ENCODE measurements at regions not wholly inside any gene's neighbourhood (a gene's known extent, or its start where the extent isn't known, plus 50 kb on each side); places are given as distances from the start of the nearest gene placed in this dataset.

DNA sequence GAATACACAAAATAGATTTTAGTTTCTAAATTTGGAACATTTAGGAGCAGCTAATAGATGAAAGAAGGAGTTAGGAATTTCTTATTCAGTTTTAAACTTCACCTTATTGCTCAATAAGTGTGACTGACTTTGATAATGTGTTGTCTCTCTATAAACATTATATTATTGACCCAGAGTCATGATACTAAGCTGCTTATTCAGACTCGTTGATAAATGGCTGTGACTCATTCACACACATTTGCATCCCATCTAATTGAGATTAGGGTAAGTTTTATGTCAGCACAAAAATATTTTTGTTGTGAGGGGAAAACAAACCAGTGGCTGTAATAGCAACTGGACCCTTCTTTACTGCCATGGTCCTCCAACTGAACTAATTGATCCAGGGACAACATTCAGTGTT is 137.6 kb downstream of the GOLIM4 start:
- Histone ChIP-seq H3K27me3 (no peaks in the 10 kb centered on the region), H3K4me1 (no peaks in the 10 kb centered on the region), H3K36me3 (no peaks in the 10 kb centered on the region), H3K4me3 (no peak overlapping the region), H3K9me3 (no peaks in the 10 kb centered on the region), H3K27ac (no peak overlapping the region)
- TF ChIP-seq, protein P1, sequence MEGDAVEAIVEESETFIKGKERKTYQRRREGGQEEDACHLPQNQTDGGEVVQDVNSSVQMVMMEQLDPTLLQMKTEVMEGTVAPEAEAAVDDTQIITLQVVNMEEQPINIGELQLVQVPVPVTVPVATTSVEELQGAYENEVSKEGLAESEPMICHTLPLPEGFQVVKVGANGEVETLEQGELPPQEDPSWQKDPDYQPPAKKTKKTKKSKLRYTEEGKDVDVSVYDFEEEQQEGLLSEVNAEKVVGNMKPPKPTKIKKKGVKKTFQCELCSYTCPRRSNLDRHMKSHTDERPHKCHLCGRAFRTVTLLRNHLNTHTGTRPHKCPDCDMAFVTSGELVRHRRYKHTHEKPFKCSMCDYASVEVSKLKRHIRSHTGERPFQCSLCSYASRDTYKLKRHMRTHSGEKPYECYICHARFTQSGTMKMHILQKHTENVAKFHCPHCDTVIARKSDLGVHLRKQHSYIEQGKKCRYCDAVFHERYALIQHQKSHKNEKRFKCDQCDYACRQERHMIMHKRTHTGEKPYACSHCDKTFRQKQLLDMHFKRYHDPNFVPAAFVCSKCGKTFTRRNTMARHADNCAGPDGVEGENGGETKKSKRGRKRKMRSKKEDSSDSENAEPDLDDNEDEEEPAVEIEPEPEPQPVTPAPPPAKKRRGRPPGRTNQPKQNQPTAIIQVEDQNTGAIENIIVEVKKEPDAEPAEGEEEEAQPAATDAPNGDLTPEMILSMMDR (IDR thresholded peaks at IDR 0.05), result no peak
- DNase-seq (no peak), FAIRE-seq (no peak), ATAC-seq (no peak)
- 15 to 23% methylated on average over 1 of the region's 1 CpG for WGBS, 2 donors
- intact Hi-C loops (cut with DNase I), result no loop called here

DNA sequence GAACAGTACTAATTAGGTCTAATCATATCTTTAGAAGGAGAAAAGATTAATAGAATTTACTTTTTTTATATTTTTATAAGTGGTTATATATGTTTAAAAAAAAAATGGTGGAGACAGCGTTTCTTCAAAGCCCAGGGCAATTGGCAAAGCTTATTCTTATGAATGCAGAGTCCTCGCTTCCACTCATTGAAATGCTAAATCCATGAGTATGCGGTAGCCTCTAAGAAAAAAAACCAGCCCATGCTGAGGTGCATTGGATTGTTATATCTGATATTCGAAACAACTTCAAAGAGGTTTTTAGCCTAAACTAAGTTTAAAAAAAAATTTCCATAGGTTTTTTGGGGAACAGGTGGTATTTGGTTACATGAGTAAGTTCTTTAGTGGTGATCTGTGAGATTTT is 142.8 kb downstream of the GOLIM4 start:
- intact Hi-C loops (cut with DNase I), result no loop called here
- Histone ChIP-seq H3K4me1 (no peaks in the 10 kb centered on the region), H3K4me3 (no peak overlapping the region), H3K27ac (no peak overlapping the region), H3K36me3 (no peaks in the 10 kb centered on the region), H3K9me3 (no peaks in the 10 kb centered on the region), H3K27me3 (no peaks in the 10 kb centered on the region)
- ATAC-seq (no peak), FAIRE-seq (no peak), DNase-seq (no peak)
- WGBS, 2 donors, result 70 to 71% methylated on average over 4 of the region's 4 CpGs
- TF ChIP-seq, protein P1 (IDR thresholded peaks at IDR 0.05), result no peak

DNA sequence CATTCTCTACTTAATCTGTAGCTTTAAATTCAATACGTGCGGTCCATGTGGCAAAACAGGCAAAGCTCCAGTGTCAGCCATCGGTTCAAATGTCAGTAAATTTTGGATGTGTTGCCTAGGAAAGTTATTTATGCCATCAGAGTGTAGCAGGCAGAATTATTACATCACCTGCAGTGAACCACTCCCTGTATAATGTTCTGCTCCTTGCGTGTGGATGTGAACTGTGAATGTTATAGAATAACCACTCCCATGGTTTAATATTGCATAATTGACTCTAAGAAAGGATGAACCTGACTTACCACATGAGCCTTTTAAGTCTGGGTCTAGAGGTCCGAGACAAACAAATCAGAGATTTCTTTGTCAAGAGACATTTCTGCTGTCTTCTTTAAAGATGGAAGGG is 145.5 kb downstream of the GOLIM4 start:
- no peak for FAIRE-seq
- Histone ChIP-seq H3K36me3 (no peaks in the 10 kb centered on the region), H3K9me3 (no peaks in the 10 kb centered on the region), H3K4me1 (no peaks in the 10 kb centered on the region), H3K4me3 (no peak overlapping the region), H3K27me3 (no peaks in the 10 kb centered on the region), H3K27ac (no peak overlapping the region)
- intact Hi-C loops (cut with DNase I), result no loop called here
- TF ChIP-seq, protein P1 (IDR thresholded peaks at IDR 0.05), result no peak
- no peak for DNase-seq
- no peak for ATAC-seq
- WGBS, 2 donors, result 71 to 84% methylated on average over 5 of the region's 5 CpGs

DNA sequence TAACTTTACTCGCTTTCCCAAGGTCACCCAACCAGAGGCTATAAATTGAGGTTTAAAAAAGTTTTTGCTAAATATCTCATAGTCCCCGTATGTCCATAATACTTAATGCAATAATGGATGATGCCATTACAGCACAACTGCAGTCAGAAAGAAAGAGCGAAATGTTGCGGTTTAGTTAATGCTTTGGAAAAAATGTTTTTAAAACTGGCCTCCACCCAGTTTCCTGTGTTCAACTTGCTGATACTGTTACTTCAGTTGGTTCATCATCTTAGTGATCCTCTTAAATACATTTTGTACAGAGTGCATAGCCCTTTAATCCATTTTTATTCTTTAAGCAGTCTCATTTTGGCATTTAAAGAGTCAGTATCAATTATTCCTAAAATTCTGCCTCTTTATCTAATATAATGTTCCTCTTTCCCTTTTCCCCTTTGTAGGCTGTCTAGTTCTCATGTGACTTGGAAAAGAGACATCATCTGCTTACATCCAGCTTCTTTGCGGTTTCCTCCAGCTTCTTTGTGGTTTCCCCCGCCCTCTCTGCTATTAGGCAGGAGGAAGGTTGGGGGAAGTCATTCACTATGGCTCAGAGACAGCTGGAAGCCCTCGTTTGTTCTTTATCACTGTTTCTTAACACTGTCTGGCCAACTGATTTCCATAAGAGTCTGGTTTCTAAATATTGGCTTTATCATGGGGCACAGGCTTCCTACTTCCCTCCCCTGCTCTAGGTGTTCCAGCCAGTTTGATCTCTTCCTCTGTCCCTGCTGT is 154.3 kb downstream of the GOLIM4 start:
- FAIRE-seq (no peak), DNase-seq (peak in 2 of 6 donors; percentile 2 to 54)
- TF ChIP-seq, protein P1 (IDR thresholded peaks at IDR 0.05), result no peak

DNA sequence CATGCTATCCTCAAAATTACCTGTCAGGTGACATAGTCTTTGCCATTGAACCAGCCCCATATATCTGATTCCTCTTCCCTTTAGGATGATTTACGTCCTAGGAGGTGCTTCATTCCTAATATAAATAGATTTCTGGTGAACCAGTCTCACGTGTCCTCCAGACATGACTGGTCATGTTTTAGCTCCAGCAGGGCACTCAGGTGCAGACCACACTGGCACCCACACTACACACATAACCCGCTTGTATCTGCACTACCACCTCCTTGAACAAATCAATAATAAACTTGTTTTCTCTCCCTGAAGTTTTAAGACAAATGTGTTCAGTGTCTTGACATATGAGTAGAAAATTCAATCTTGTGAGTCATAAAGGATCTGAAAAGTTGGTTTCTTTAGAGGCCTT is 155.5 kb downstream of the GOLIM4 start:
- TF ChIP-seq, protein P1 (IDR thresholded peaks at IDR 0.05), result no peak
- 74 to 75% methylated on average over 3 of the region's 3 CpGs for WGBS, 2 donors
- Histone ChIP-seq H3K27me3 (no peaks in the 10 kb centered on the region), H3K27ac (no peak overlapping the region), H3K4me1 (no peaks in the 10 kb centered on the region), H3K36me3 (no peaks in the 10 kb centered on the region), H3K9me3 (no peaks in the 10 kb centered on the region), H3K4me3 (no peak overlapping the region)
- no peak for FAIRE-seq
- intact Hi-C loops (cut with DNase I), result no loop called here
- no peak for ATAC-seq
- no peak for DNase-seq

More for the DNA sequence above, 154.3 kb downstream of the GOLIM4 start:
- Histone ChIP-seq H3K27me3 (no peaks in the 10 kb centered on the region), H3K27ac (no peak overlapping the region), H3K4me3 (no peak overlapping the region), H3K36me3 (no peaks in the 10 kb centered on the region), H3K4me1 (no peaks in the 10 kb centered on the region), H3K9me3 (no peaks in the 10 kb centered on the region)
- ATAC-seq, result peak in 3 of 4 donors; percentile 51 to 87 (median 84)
- intact Hi-C loops (cut with DNase I), result no loop called here
- 65% methylated on average over 7 of the region's 7 CpGs for WGBS, 2 donors

Measured in pancreas (tissue), 10 donors.